ENCODE measurements at regions not wholly inside any gene's neighbourhood (a gene's known extent, or its start where the extent isn't known, plus 50 kb on each side); places are given as distances from the start of the nearest gene placed in this dataset.
A peak's percentile ranks its signal among the peaks of the same experiment; 100 is the strongest.
"Not testable (repeated sequence)": the region's sequence is repeated elsewhere in the genome, so short reads cannot be mapped to it uniquely, and the experiment has no call there.

DNA sequence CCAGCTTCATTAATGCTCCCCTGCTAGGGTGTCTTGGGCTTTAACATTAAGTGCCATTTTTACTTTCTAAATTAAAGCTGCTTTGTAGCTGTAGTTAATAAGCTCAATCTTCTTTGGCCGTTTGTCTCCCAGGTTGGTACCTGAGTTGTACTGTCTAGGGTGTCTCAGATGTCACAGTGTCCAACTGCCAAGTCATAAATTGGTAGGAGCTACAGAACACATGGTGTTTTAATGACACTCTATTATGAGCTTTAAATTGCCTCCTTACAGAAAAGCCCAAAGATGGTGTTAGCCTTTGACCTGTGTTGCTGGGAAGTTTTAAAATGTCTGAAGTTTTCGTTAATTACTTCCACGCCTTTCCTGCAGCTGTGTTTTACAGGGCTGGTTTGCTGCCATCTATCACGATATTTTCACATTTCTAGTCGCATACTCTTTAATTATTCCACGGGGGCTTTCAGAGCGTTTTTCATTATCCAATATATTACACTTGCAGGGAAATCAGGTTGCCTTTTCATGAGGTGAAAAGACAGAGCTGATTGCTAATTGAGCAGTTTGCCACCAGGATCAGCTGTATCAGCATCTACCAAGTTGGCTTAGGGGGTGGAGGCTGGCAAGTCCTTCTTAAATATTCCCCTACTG lies 247.8 kb upstream of the PLPP4 start:
- DNase-seq = no peak

DNA sequence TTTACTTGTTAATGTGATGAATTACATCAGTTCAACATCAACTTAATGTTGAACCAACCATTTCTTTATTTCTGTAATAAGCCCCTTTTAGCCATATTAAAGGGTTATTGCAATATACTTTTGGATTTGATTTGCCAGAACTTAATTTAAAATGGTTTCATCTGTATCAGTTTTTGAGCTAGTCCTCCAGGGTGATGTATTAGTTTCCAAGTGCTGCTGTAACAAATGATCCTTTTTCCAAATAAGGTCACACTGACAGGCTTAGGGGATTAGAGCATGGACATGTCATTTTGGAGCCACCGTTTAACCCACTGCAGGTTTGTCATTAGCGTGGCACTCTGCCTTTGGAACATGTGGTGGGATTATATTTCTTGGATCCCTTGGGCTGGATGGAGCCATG lies 244.8 kb upstream of the PLPP4 start:
- no peak for DNase-seq

DNA sequence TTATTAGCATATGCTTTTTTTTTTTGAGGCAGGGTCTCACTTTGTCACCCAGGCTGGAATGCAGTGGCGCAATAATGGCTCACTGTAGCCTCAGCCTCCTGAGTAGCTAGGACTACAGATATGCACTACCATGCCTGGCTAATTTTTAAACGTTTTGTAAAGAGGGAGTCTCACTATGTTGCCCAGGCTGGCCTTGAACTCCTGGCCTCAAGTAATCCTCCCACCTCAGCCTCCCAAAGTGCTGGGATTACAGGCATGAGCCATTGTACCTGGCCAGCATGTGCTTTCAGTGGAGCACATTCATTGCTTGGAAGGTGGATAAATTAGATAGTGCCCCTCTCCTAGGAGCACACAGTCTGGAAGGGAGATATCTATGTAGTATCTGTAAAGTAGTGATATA lies 243.7 kb upstream of the PLPP4 start:
- DNase-seq = not testable (repeated sequence)

DNA sequence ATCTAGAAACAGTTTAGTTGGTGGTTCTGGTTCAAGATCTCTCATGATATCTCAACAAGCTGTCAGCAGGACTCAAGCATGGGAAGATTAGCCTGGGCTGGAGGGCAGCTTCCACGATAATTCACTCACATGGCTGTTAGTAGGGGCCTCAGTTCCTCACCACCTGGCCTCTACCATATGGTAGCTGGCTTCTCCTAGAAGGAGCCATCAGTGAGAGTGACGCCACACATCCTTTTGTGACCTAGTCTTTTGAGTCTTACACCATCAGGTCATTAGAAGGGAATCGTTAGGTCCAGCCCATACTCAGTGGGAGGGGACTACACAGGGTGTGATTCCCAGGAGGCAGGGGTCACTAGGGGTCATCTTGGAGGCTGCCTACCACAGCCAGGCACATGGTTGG lies 239.3 kb upstream of the PLPP4 start:
- DNase-seq = no peak

DNA sequence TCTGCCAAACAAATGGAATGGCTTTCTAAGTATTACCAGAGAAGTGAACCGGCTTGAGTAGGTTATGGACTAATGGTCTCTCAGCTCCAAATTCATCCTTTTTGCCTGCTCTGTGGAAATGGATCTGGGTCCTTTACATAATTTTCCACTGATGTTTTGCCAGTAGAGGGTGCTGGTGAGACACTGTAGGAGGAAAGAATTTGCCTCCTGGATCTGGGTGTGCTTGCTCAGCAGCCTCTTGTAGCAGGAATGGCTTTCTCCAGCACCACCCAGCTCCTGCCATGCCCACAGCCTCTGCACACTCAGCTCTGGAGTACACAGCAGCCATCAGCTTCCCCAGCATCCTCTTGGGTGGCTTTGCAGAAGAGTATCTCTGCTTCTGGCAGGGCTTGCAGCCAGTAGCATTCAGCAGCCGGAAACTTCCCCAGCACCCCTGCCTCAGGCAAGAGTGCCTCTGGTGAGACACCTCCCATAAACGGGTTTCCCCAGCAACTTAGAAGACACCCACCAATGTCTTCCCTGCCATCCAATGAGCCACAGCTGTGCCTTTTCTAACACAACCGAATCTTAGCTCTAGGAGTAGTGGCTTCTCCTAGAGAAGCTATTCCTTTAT lies 235.0 kb upstream of the PLPP4 start:
- DNase-seq = peak; percentile 18 to 60

DNA sequence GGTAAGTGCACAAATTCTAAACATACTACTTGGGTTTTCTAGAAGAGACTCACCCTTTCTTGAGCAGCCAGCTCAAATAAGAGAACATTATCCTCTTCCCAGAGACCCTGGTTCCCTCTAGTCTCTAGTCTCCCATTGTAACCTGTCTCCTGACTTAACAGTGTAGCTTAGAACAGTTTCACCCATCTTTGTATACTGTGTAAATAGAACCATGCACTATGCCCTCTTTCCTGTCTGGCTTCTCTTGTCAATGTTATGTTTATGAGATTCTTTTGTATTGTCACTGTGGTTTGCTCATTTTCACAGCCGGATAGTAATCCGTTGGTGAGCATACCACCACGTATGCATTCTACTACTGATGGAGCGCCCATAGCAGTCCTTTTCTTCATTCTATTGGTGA lies 227.4 kb upstream of the PLPP4 start:
- DNase-seq = no peak

DNA sequence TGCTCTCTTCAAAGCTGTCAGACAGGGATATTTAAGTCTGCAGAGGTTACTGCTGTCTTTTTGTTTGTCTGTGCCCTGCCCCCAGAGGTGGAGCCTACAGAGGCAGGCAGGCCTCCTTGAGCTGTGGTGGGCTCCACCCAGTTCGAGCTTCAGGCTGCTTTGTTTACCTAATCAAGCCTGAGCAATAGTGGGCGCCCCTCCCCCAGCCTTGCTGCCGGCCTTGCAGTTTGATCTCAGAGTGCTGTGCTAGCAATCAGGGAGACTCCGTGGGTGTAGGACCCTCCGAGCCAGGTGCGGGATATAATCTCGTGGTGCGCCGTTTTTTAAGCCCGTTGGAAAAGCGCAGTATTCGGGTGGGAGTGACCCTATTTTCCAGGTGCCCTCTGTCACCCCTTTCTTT lies 217.3 kb upstream of the PLPP4 start:
- DNase-seq = not testable (repeated sequence)

DNA sequence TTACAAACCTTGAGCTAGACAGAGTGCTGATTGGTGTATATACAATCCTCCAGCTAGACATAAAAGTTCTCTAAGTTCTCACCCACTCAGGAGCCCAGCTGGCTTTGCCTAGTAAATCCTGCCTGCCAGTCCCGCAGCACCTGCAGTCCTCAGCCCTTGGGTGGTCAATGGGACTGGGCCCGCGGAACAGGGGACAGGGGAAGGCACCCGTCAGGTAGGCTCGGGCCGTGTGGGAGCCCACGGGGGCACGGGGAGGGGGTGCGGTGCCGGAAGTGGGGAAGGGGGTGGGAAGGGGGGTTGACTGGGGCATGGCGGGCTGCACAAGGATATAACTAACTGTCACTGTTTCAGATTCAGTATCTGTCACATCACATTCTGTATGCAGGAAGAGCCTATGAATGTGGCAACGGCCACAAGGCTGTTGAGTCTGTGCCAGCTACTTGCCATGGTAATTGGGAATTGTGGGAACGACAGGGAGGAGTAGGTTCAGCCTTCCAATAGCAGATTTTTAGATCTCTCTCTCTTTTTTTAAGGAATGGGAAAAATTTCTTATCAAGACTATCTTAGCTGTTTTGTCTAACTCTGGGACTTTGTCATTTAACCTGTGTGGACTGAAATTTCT lies 205.1 kb upstream of the PLPP4 start:
- no peak for DNase-seq

DNA sequence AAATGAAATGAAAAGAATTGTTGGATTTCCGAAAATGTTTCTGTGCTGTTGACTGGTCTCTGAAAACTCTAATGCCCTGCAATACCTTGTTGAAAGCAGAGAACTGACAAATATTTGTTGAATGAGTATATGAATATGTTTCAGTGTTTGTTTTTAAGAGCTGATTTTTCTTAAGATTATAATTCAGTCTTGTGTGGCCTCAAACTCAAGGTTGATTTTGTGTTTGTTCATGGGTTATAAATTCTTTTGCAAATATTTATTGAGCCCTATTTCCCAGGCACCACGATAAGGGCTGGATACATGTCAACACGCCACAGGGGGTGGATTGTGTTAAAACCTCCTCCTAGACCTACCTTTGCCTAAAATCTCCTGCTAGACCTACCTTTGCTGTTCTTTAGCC lies 203.9 kb upstream of the PLPP4 start:
- DNase-seq = no peak

DNA sequence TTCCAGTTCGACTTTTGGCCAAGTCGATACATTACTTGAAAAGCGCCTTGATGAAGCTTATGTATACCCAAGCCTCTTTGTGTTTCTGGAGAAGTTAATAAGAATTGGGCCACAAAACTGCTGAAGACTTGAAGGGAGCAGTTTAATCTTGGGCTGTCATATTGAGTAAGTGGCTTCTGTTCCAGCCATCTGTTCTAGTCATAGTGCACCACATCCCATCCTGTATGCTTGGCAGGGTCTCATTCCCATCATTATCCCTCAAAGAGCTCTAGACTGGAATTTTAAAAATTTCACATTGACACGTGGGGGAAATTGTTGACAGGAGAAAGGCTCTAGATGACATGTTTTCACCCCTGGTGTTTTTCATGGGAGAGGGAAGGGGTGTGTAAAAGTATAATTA lies 196.6 kb upstream of the PLPP4 start:
- no peak for DNase-seq

DNA sequence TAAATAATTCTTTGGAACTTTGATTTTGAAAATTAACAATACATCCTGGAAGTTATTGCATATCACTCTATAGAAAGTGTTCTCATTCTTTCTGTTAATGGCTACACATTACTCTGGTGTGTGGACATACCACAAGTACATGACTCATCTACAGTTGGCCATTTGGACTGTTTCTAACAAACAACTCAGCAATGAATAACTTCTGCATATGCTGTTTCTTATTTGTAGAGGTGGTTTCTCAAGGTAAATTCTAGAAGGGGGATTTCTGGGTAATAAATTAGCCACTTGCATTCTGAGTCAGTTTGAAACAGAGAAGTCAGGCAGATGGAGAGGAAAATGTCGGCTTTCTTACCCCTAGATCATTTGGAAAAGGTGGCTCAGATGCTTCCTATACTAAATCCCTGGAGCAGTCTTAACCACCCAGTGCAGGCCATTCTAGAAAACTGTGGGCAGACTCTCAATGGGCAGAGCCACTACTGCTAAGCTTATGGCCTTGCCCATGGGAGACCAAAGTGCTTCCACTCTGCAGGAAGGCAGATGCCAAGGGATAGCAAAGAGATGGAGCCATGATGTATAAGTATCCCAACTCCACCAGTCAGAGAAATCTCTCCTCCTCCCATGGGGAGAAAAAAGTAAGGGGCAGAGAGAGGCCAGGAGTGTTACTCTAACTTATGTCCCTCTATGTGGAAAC lies 194.0 kb upstream of the PLPP4 start:
- no peak for DNase-seq

DNA sequence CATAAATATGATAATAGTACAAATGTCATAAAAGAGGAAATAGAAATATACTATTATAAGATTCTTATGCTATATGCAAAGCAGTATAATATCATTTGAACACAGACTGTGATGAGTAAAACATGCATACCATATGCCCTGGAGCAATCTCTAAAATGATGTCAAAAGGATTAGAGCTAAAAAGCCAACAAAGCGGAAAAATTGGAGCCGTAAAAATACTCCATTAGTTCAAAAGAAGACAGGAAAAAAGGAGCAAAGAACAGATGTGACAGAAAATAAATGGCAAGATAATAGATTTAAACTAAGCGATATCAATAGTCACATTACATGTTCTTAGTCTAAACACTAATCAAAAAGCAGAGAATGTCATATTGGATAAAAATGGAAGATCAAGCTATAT lies 191.0 kb upstream of the PLPP4 start:
- DNase-seq = no peak

DNA sequence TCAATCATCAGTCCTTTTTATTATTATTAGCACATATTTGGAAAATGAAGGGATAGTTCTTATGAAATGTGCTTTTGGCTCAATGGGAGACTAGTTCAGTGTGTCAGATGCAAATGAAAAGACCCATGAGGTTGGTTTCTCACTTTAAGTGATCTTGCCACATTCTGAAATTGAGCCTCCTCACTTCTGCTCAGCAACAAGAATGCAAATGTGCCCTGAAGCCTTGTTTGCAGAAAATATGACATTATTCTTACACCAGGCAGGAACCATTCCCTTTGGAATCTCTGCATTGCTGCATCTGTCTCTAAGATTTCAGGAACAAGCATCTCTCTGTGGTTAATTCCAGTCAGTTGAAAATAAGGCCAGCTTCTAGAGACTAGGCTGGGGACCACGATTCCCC lies 186.1 kb upstream of the PLPP4 start:
- DNase-seq = no peak

DNA sequence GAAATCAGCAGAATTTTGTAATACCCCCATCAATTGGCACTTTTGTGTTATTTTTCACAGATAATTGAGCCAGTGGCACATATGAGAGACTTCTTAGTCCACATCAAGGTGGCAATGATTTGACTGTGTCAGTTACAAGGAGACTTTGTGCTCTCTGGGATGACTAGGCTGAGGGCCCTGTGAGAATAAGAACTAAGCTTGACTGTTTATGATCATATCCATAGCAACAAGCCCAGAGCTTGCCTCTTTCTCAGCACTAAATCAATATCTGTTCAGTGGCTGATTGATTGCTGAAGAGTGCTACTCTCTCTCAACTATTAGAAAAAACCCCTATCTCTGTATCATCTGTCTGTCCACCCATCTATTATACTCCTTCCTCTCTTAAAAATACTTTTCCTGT lies 185.3 kb upstream of the PLPP4 start:
- no peak for DNase-seq

DNA sequence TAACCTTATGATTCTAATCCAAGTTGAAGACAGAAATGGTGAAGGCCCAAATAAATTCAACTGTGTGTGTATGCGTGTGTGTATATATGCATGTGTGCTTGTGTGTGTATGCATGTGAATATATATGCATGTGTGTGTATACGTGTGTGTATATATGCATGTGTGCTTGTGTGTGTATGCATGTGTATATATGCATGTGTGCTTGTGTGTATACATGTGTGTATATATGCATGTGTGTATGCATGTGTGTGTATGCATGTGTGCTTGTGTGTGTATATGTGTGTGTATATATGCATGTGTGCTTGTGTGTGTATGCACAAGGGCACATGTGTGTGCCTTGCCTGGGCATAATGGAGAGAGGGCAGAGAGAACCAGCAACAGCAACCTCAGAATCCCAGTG lies 184.7 kb upstream of the PLPP4 start:
- no peak for DNase-seq

DNA sequence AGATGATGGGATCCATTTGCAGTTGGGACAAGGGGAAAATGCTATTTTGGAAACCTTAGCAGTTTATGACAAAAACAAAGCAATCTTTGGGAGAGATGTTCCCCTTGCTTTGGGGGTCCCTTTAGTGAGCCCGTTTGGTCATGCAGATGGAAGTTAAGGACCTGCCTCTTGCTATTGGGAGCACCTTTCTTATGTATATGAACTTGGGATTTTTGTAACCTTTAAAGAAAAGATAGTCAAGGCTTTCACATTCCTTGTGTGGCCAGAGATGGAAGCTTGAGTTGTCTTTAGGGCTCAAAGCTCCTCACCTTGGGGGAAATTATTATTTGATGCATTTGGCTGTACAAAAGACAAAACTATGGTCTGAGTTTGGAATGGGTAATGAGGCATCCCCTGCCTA lies 179.0 kb upstream of the PLPP4 start:
- DNase-seq = no peak

DNA sequence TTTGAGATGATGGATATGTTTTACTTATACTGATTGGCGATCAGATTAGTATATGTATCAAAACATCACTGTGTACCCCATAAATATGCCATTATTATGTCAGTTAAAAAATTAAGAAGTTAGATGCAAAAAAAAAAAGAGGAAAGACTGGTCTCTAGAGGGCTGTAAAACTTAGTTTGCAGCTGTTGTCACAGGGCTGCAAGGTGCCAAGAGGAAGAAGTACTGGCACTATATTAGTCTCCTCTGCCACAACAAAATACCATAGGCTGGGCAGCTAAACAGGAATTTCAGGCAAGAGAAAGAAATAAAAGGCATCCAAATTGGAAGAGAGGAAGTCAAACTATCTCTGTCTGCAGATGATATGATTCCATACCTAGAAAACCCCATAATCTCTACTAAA lies 177.8 kb upstream of the PLPP4 start:
- DNase-seq = no peak

DNA sequence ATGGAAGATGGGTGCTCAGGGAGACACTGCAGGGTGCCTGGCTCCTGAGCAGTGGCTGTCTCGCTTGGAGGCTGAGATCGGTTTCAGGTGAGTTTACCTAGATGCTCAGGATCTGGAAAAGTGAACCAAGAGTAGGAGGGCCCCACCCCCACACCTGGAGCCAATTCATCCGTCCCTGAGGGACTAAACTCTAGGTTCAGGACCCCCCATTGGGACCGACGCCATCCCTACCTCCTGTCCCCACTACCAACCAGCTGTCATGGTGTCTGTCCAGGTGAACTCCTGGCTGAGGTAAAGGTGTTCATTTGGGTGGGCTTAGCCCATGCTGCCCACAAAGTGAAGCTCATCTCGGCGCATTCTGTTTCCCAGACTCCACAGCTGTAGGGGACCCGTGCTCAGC lies 174.6 kb upstream of the PLPP4 start:
- DNase-seq = no peak

DNA sequence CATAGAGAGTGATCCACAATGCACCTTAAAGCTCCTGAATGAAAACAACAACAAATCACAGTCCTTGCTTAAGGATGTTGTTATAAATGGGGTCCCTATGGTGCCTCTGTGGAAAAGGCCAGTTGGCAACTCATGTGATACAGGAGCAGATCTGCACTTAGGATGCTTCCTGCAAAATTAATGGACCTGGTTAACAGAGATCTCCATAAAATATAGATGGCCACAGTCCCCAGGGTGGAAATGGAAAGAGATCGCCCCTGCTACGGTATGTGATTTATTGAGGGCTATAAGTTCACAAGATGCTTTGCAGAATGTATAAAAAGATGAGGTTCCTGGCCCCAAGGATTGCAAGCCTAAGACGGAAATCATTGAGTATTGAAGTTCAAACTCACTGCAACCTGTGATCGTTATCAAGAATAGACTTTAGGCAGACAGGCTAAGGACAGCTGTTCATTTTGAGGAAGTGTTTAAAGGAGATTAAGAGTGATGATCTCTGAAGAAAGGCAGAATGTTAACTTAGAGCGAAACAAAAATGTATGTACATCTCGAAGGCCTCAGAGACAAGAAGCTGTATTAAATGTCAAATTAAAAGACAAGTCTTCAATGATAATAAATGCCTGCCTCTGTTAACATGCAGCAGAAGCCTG lies 174.1 kb upstream of the PLPP4 start:
- DNase-seq = no peak

DNA sequence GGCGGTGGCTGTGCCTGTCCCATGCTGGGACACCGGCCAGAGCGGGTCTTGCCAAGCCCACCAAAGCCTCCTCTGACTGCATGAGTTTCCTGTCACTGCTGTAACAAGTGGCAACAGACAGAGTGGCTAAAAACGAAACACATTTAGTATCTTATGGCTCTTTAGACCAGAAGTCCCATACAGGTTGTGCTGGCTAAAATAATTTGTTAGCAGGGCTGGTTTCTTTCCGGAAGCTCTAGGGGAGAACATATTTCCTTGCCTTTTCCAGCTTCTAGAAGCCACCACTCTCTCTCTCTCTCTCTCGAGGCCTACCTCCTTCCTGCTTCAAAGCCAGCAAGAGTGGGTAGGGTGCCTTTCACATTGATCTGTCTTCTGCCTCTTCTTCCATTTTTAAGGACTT lies 171.6 kb upstream of the PLPP4 start:
- no peak for DNase-seq

DNA sequence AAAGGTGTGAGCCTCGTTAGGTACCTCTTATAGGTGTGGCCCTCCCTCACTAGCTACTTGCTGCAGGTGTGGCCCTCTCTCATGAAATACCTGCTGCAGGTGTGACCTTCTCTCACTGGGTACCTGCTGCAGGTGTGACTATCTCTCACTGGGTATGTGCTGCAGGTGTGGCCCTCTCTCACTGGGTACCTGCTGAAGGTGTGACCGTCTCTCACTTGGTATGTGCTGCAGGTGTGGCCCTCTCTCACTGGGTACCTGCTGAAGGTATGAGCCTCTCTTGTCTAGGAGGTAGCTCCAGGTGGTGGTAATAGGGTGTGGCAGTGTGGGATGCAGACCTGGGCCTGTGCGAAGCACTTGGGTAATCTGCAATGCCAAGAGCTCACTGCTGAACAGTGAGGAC lies 170.7 kb upstream of the PLPP4 start:
- no peak for DNase-seq

DNA sequence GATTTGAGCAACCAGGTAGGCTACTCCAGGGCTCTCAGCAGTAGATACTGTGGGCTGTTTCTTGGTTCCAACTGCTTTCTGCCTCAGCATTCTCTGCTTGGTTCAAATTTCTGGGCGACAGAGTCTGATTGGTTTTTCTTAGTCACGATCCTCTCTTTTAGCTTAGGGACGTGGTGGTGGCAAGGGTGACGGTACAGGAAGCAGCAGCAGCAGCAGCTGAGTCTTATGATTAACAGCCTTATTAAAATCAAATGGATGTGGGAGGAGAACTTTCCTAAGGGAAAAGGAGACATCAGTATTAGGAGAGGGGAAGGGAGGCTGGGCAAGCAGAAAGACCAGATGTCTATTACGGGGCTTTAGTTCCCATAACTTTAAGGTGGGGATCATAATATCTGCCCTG lies 156.5 kb upstream of the PLPP4 start:
- DNase-seq = no peak

DNA sequence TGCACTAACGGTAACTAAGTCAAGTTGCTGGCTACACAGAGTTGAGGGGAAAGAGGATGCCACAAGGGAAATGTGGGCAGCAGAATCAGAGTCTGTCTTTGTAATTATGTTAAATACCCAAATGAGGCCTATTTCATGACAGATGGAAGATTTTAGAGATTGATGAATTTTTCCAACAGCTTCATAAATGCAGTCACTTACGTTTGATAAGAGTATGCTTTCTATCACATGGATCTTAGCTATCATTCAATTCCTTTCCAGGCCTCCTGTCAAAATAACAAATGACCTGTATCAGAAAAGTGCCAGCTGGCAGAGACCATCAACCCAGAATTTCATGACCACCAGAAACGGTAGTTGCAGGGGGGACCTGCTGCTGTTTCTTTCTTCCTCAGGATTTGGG lies 148.4 kb upstream of the PLPP4 start:
- no peak for DNase-seq

DNA sequence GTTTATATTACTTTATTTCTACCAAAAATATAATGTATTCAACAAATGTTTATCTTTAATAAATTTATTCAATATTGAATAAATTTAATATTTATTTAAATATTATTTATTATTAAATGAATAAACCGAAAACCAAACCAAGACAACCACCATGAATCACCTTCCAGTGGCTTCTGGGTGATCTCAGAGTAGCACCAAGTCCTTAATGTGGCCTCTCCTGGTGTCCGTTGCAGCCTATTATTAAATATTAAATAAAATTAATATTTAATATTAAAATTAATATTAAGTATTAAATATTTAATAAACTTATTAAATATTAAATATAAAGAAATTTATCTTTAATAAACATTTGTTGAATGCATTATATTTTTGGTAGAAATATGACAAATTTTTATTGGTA lies 143.3 kb upstream of the PLPP4 start:
- DNase-seq = no peak
